ENCODE measurements at regions not wholly inside any gene's neighbourhood (a gene's known extent, or its start where the extent isn't known, plus 50 kb on each side); places are given as distances from the start of the nearest gene placed in this dataset.

- DNase-seq (ENCODE audit: low read depth): no peak
- no peak for TF ChIP-seq CTCF (IDR thresholded peaks at IDR 0.05; ENCODE audit: insufficient read depth, low read length)
- H3K4me3 ChIP-seq (ENCODE audit: low read depth, low read length): no peak overlapping the region
Measured at GRCh38 chr6:71138376-71138775, 150.2 kb upstream of the OGFRL1 start.

- no peak overlapping the region for H3K4me3 ChIP-seq (ENCODE audit: low read depth, low read length)
- DNase-seq (ENCODE audit: low read depth): peak; percentile 2
- TF ChIP-seq CTCF (IDR thresholded peaks at IDR 0.05; ENCODE audit: insufficient read depth, low read length): no peak
Measured at GRCh38 chr6:71139249-71139648, 149.4 kb upstream of the OGFRL1 start.

- no peak for TF ChIP-seq CTCF (IDR thresholded peaks at IDR 0.05; ENCODE audit: insufficient read depth, low read length)
- H3K4me3 ChIP-seq (ENCODE audit: low read depth, low read length): no peak overlapping the region
- no peak for DNase-seq (ENCODE audit: low read depth)
Measured at GRCh38 chr6:71153755-71154325, 134.8 kb upstream of the OGFRL1 start.

DNA sequence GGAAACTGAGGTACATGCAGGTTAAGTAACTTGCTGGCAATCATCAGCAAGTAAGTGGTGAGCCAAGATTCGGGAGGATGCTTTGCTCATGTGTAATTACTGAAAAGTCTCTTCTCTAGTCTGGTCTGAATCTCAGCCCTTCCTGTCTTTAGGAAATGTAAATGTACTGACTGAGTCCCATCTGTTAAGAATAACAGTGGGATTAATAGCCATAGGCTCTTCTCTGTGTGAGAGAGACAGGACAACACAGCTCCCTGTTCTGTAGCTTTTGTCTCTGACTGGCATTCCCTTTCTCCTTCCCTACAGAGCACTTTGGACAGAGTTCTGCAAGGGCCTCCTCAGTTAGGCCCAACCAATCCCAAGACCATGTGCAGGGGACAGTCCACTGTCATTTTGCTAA lies 131.3 kb upstream of the OGFRL1 start:
- no peak for TF ChIP-seq CTCF (IDR thresholded peaks at IDR 0.05; ENCODE audit: insufficient read depth, low read length)
- no peak for DNase-seq (ENCODE audit: low read depth)
- no peak overlapping the region for H3K4me3 ChIP-seq (ENCODE audit: low read depth, low read length)

- no peak overlapping the region for H3K4me3 ChIP-seq (ENCODE audit: low read depth, low read length)
- no peak for TF ChIP-seq CTCF (IDR thresholded peaks at IDR 0.05; ENCODE audit: insufficient read depth, low read length)
- DNase-seq (ENCODE audit: low read depth): no peak
Measured at GRCh38 chr6:71164890-71165289, 123.7 kb upstream of the OGFRL1 start.

DNA sequence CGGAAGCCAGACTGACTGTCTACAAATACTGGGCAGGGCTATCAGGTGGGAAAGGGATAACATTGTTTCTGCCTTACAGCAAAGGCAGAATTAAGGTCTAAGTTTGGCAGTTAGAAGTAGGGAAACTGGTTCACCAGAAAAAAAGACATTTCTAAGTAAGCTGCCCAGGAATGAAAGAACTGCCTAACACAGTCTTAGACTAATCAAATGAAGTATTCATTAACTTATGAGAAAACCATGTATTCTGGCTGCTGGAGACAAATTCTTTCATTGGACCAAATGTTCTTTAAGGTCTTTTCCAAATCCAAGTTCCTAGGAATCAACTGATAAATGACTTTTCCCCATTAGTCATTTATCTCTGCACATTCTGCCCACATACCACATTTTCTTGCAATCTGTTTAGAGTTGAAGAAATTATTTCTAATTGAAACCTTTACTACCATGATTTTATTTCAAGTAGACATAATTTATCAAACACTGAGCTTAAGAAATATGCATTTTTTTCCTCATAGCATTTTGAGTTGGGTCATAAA lies 120.3 kb upstream of the OGFRL1 start:
- H3K4me3 ChIP-seq (ENCODE audit: low read depth, low read length): no peak overlapping the region
- no peak for DNase-seq (ENCODE audit: low read depth)
- no peak for TF ChIP-seq CTCF (IDR thresholded peaks at IDR 0.05; ENCODE audit: insufficient read depth, low read length)
